Mucosa of descending colon (tissue), 3 donors: ENCODE measurements at regions not wholly inside any gene's neighbourhood (a gene's known extent, or its start where the extent isn't known, plus 50 kb on each side); places are given as distances from the start of the nearest gene placed in this dataset.
"Not testable (repeated sequence)": the region's sequence is repeated elsewhere in the genome, so short reads cannot be mapped to it uniquely, and the experiment has no call there.

ENCODE experiments used
- ATAC-seq: fragments of 200-7000 bp; cut with Tn5 transposase; one replicate; pipeline ENCODE4 v1.9.1; 2020; ENCODE audit warnings: mild to moderate bottlenecking, moderate library complexity
- DNase-seq, 3 donors: peaks; one replicate each; pipeline ENCODE4 v3.0.0-alpha.2; 2020
- H3K36me3 ChIP-seq: fragments of 200-600 bp; one replicate; pipeline ENCODE4 v1.8.0; 2021; ENCODE audit warnings: low read depth, mild to moderate bottlenecking
- H3K4me1 ChIP-seq: fragments of 200-600 bp; one replicate; pipeline ENCODE4 v1.8.0; 2021; ENCODE audit warnings: low read depth, mild to moderate bottlenecking
- H3K4me3 ChIP-seq: fragments of 200-600 bp; one replicate; pipeline ENCODE4 v1.8.0; 2021; ENCODE audit warnings: mild to moderate bottlenecking
- H3K9me3 ChIP-seq: fragments of 200-600 bp; one replicate; pipeline ENCODE4 v1.8.0; 2021; ENCODE audit warnings: mild to moderate bottlenecking
- CTCF ChIP-seq: fragments of 200-600 bp; IDR thresholded peaks from one replicate; pipeline ENCODE4 v1.8.0; 2022; ENCODE audit warnings: antibody characterized with exemption, mild to moderate bottlenecking
- intact Hi-C, 2 donors: fragments of 100-400 bp; cut with DNase I in 1 of 2; cut with micrococcal nuclease in 1 of 2; formaldehyde crosslinking; loops; one replicate each; pipeline versions ENCODE4 v1.11.0 to v1.11.1; 2022; cut with DNase I, micrococcal nuclease
- donor health status: DM: no; HTN: no; CAD: no; lungs with moderate emphysema.
- donor health status: DM: no; HTN: no; CAD: no.
- donor health status: DM: no; HTN: yes; CAD: no.

GRCh38 chrX:137916090-137916746 lies 350.3 kb downstream of the ZIC3 start:
- no peaks in the 10 kb centered on the region for H3K36me3 ChIP-seq
- H3K4me3 ChIP-seq = no peak overlapping the region
- ATAC-seq (no peak), DNase-seq (no peak)
- no peaks in the 10 kb centered on the region for H3K4me1 ChIP-seq
- no peak for TF ChIP-seq CTCF
- H3K9me3 ChIP-seq = no peaks in the 10 kb centered on the region
- intact Hi-C loops = no loop called here

GRCh38 chrX:137926090-137926489 lies 360.2 kb downstream of the ZIC3 start:
- H3K36me3 ChIP-seq = no peaks in the 10 kb centered on the region
- no peak for TF ChIP-seq CTCF
- H3K9me3 ChIP-seq = no peaks in the 10 kb centered on the region
- DNase-seq = no peak
- ATAC-seq = no peak
- H3K4me3 ChIP-seq = no peak overlapping the region
- intact Hi-C loops = no loop called here
- no peaks in the 10 kb centered on the region for H3K4me1 ChIP-seq

- no peaks in the 10 kb centered on the region for H3K9me3 ChIP-seq
- H3K4me3 ChIP-seq = no peak overlapping the region
- H3K36me3 ChIP-seq = no peaks in the 10 kb centered on the region
- DNase-seq = no peak
- TF ChIP-seq CTCF = no peak
- no peak for ATAC-seq
- H3K4me1 ChIP-seq = no peaks in the 10 kb centered on the region
- intact Hi-C loops = no loop called here
Measured at GRCh38 chrX:137929951-137930350, 364.0 kb downstream of the ZIC3 start.

DNA sequence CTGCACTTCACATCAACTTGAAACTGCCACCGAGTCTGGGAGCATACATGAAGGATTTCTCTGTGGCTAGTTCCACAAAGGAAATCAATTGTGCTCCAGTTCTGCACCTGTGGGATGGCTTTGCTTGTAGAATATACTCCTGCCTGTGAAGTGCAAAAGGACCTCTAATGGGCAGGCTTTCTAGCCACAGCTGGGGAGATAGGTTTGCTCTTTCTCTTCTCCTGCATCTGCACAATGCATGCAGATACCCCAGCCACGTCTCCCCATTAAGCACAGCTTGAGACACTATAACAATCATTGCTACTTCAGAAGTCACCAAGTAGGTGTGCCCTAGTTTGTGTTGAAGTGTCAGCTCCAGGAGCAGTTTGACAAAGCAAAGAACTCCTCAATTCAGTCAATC lies 364.6 kb downstream of the ZIC3 start:
- Histone ChIP-seq H3K4me1 (no peaks in the 10 kb centered on the region), H3K36me3 (no peaks in the 10 kb centered on the region), H3K4me3 (no peak overlapping the region), H3K9me3 (no peaks in the 10 kb centered on the region)
- intact Hi-C loops = no loop called here
- no peak for ATAC-seq
- TF ChIP-seq CTCF = no peak
- no peak for DNase-seq

DNA sequence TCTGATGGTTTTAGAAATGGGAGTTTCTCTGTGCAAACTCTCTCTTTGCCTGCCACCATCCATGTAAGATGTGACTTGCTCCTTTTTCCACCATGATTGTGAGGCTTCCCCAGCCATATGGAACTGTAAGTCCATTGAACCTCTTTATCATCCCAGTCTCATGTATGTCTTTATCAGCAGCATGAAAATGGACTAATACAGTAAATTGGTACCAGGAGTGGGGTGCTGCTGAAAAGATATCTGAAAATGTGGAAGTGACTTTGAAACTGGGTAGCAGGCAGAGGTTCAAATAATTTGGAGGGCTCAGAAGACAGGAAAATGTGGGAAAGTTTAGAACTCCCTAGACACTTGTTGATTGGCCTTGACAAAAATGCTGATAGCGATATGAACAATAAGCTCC lies 368.3 kb downstream of the ZIC3 start:
- DNase-seq, H3K9me3 ChIP-seq, H3K4me1 ChIP-seq, intact Hi-C loops, H3K36me3 ChIP-seq, ATAC-seq, H3K4me3 ChIP-seq: not testable (repeated sequence)

DNA sequence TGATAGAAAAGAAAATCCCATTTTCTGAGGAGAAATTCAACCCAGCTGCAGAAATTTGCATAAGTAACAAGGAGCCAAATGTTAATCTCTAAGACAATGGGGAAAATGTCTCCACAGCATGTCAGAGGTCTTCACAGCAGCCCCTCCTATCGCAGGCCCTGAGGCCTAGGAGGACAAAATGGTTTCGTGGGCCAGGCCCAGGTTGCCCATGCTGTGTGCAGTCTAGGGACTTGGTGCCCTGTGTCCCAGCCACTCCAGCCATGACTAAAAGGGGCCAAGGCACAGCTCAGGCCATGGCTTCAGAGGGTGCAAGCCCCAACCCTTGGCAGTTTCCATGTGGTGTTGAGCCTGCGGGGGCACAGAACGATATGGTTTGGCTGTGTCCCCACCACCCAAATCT lies 369.0 kb downstream of the ZIC3 start:
- DNase-seq, H3K36me3 ChIP-seq, H3K9me3 ChIP-seq, ATAC-seq, H3K4me1 ChIP-seq, H3K4me3 ChIP-seq, intact Hi-C loops: not testable (repeated sequence)

GRCh38 chrX:137945470-137945869 lies 379.5 kb downstream of the ZIC3 start:
- no peak for TF ChIP-seq CTCF
- ATAC-seq = no peak
- no peaks in the 10 kb centered on the region for H3K4me1 ChIP-seq
- DNase-seq = no peak
- H3K9me3 ChIP-seq = no peaks in the 10 kb centered on the region
- no peaks in the 10 kb centered on the region for H3K36me3 ChIP-seq
- intact Hi-C loops = no loop called here
- no peak overlapping the region for H3K4me3 ChIP-seq
